Activated CD8-positive, alpha-beta T cell treated with anti-CD3 and anti-CD28 coated beads for 36 hours (primary cell): ENCODE measurements at regions not wholly inside any gene's neighbourhood (a gene's known extent, or its start where the extent isn't known, plus 50 kb on each side); places are given as distances from the start of the nearest gene placed in this dataset.

Experiments
- ATAC-seq: fragments of 200-7000 bp; cut with Tn5 transposase; one replicate; pipeline ENCODE4 v1.10.0; 2021; ENCODE audit warnings: mild to moderate bottlenecking, moderate library complexity
- CTCF ChIA-PET: fragments of 350-600 bp; sonication (Branson Sonifier 250); formaldehyde crosslinking; loops from one replicate; lab custom pipeline; 2021; ENCODE audit warnings: antibody characterized with exemption; lab: Charles Lee
- POLR2A ChIA-PET: fragments of 350-600 bp; sonication (Branson Sonifier 250); formaldehyde crosslinking; loops from one replicate; lab custom pipeline; 2021; ENCODE audit warnings: antibody characterized with exemption; lab: Charles Lee
- DNase-seq: peaks from one replicate; pipeline ENCODE4 v3.0.0-alpha.2; 2020
- H3K27ac Mint-ChIP-seq: one replicate; pipeline ENCODE4 v1.8.0; 2021; ENCODE audit warnings: mild to moderate bottlenecking, mixed read lengths
- H3K27me3 Mint-ChIP-seq: one replicate; pipeline ENCODE4 v1.8.0; 2021; ENCODE audit warnings: mixed read lengths
- H3K36me3 Mint-ChIP-seq: one replicate; pipeline ENCODE4 v1.8.0; 2021; ENCODE audit warnings: low read depth, mixed read lengths
- H3K4me1 Mint-ChIP-seq: one replicate; pipeline ENCODE4 v1.8.0; 2021; ENCODE audit warnings: low read depth, mixed read lengths
- H3K4me3 Mint-ChIP-seq: one replicate; pipeline ENCODE4 v1.8.0; 2021; ENCODE audit warnings: mild to moderate bottlenecking, moderate library complexity, mixed read lengths
- H3K9me3 Mint-ChIP-seq: one replicate; pipeline ENCODE4 v1.8.0; 2021; ENCODE audit warnings: mixed read lengths
- intact Hi-C: fragments of 100-400 bp; cut with micrococcal nuclease; formaldehyde crosslinking; loops from one replicate; pipeline ENCODE4 v1.10.0; 2022
- TF ChIP-seq, protein P1 (sequence below): fragments of 200-600 bp; IDR thresholded peaks from one replicate; pipeline ENCODE4 v1.8.0; 2022; ENCODE audit warnings: antibody characterized with exemption, mild to moderate bottlenecking

GRCh38 chr9:108662091-108662875 lies 193.5 kb downstream of the ACTL7B start:
- Mint-ChIP-seq H3K36me3 (peaks cover 3% of the 10 kb centered on the region), H3K27me3 (no peaks in the 10 kb centered on the region), H3K27ac (no peak overlapping the region), H3K4me1 (no peaks in the 10 kb centered on the region), H3K4me3 (no peak overlapping the region), H3K9me3 (peaks cover 22% of the 10 kb centered on the region)
- TF ChIP-seq, protein P1, sequence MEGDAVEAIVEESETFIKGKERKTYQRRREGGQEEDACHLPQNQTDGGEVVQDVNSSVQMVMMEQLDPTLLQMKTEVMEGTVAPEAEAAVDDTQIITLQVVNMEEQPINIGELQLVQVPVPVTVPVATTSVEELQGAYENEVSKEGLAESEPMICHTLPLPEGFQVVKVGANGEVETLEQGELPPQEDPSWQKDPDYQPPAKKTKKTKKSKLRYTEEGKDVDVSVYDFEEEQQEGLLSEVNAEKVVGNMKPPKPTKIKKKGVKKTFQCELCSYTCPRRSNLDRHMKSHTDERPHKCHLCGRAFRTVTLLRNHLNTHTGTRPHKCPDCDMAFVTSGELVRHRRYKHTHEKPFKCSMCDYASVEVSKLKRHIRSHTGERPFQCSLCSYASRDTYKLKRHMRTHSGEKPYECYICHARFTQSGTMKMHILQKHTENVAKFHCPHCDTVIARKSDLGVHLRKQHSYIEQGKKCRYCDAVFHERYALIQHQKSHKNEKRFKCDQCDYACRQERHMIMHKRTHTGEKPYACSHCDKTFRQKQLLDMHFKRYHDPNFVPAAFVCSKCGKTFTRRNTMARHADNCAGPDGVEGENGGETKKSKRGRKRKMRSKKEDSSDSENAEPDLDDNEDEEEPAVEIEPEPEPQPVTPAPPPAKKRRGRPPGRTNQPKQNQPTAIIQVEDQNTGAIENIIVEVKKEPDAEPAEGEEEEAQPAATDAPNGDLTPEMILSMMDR = no peak
- ATAC-seq = no peak
- POLR2A ChIA-PET = no interaction called here
- intact Hi-C loops = no loop called here
- CTCF ChIA-PET = no interaction called here
- DNase-seq = no peak

GRCh38 chr9:108656566-108656965 lies 199.2 kb downstream of the ACTL7B start:
- H3K9me3 Mint-ChIP-seq = peaks cover 22% of the 10 kb centered on the region
- ChIA-PET CTCF (no interaction called here), POLR2A (no interaction called here)
- no peak for ATAC-seq
- H3K27me3 Mint-ChIP-seq = no peaks in the 10 kb centered on the region
- H3K4me1 Mint-ChIP-seq = no peaks in the 10 kb centered on the region
- TF ChIP-seq, protein P1 = no peak
- no peak for DNase-seq
- intact Hi-C loops = no loop called here
- no peak overlapping the region for H3K27ac Mint-ChIP-seq
- H3K4me3 Mint-ChIP-seq = no peak overlapping the region
- H3K36me3 Mint-ChIP-seq = peaks cover 3% of the 10 kb centered on the region

GRCh38 chr9:108655818-108656217 lies 200.0 kb downstream of the ACTL7B start:
- peaks cover 3% of the 10 kb centered on the region for H3K36me3 Mint-ChIP-seq

DNA sequence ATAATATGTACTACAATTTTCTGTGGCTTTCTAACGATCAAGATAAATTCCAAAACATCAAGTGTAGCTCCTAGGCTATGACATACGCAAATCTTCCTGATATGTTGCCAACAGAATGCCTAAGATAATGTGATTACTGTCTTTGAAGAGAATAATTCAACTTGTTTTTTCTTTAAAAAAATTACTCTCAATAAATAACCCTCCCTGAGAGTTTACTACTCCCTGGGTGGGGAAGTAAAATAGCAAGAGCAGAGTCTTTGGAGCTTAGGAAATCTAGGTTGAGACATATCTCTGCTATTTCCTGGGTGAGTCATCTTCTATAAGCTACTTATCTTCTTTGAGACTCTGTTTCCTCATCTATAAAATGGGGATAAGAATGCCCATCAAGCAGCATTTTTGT lies 201.2 kb downstream of the ACTL7B start:
- TF ChIP-seq, protein P1 = no peak
- no peak for DNase-seq
- peaks cover 3% of the 10 kb centered on the region for H3K36me3 Mint-ChIP-seq
- ATAC-seq = no peak
- intact Hi-C loops = no loop called here
- no peaks in the 10 kb centered on the region for H3K4me1 Mint-ChIP-seq
- H3K27ac Mint-ChIP-seq = no peak overlapping the region
- H3K4me3 Mint-ChIP-seq = no peak overlapping the region
- CTCF ChIA-PET = no interaction called here
- no peaks in the 10 kb centered on the region for H3K27me3 Mint-ChIP-seq
- POLR2A ChIA-PET = no interaction called here
- peaks cover 9% of the 10 kb centered on the region for H3K9me3 Mint-ChIP-seq

More at GRCh38 chr9:108655818-108656217, 200.0 kb downstream of the ACTL7B start:
- H3K27ac Mint-ChIP-seq = no peak overlapping the region
- DNase-seq = no peak
- intact Hi-C loops = no loop called here
- ChIA-PET POLR2A (no interaction called here), CTCF (no interaction called here)
- H3K9me3 Mint-ChIP-seq = peaks cover 19% of the 10 kb centered on the region
- no peak for ATAC-seq
- TF ChIP-seq, protein P1 = no peak
- H3K4me3 Mint-ChIP-seq = no peak overlapping the region
- H3K27me3 Mint-ChIP-seq = no peaks in the 10 kb centered on the region
- H3K4me1 Mint-ChIP-seq = no peaks in the 10 kb centered on the region

DNA sequence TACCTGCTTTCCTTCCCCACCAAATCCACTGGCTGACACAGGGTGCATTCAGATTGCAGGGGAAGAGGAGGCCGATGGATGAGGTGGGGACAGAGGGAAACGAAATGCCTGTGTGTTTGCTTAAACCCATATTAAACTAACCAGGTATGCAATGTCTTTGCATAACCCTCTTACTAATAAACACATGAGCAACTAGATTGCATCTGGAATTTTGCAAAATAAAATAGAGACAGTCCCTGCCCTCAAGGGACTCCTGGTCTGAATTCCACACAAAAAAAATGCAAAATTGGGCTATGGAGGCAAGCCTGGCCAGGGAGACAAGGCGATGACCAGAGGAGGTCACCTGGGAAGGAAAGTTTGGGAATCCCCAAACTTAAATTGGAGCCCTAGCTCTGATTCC lies 202.9 kb downstream of the ACTL7B start:
- ChIA-PET CTCF (no interaction called here), POLR2A (no interaction called here)
- Mint-ChIP-seq H3K4me1 (no peaks in the 10 kb centered on the region), H3K27ac (no peak overlapping the region), H3K9me3 (no peaks in the 10 kb centered on the region), H3K4me3 (no peak overlapping the region), H3K27me3 (no peaks in the 10 kb centered on the region), H3K36me3 (no peaks in the 10 kb centered on the region)
- no peak for DNase-seq
- ATAC-seq = no peak
- TF ChIP-seq, protein P1 = no peak
- intact Hi-C loops = no loop called here
